ENCODE measurements at regions not wholly inside any gene's neighbourhood (a gene's known extent, or its start where the extent isn't known, plus 50 kb on each side); places are given as distances from the start of the nearest gene placed in this dataset.
"Not testable (repeated sequence)": the region's sequence is repeated elsewhere in the genome, so short reads cannot be mapped to it uniquely, and the experiment has no call there.

DNA sequence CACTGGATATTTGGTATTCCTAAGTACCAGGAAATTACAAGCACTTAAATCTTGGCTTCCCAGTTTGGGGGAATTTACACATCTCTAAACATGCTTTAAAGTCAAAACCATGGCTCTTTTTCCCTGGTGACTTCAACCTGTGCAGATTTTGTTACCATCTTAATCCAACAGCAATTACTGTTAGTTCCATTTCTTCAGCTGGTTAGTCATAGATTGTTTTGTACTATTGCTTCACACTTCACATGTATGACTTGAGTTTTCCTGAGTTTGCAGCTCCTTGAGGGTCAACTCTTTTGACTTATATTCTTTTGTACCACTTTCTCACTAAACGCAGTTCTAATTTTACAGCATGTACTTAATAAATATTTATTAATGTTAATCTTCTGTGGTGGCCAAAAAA, 203.4 kb upstream of the RND3 start:
- DNase-seq, result no peak

DNA sequence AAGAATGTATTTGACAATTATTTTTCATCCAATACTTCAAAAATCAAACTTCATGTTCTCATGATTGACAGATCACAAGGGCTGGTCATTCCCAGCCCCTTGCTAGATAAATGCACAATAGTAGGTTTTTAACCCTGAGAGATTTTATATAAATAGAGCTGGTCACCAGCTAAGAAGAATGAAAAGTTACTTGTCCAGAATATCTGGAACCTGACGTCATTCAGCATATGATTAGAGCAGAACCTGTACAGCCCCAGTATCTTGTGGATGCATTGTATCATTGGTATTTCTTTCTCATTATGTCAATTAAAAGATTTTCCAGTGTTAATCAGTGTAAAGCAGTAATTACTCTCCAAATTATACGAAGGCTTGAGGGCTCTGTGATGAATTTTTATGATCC, 202.8 kb upstream of the RND3 start:
- no peak for DNase-seq

DNA sequence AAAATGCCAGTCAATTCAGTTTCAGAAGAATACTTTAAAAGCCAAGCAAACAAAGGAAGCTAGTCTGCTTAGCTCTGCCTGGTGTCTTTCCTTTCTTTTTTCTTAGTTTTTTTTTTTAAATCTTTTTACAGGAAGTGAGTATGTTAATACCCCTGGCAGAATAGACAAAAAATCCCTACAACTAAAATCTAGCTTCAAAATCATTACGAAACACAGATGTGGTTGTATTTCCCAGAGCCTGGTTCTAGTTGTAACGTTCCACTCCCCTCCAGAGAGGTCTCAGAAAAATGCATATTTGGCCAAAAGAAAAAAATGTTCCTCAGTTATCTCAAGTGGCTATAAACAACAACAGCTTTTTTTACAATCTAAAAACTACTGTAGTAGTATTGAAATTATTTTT, 202.1 kb upstream of the RND3 start:
- no peak for DNase-seq

- no peak for DNase-seq
These were observed 200.5 kb upstream of the RND3 start for GRCh38 chr2:150688016-150688415.

DNA sequence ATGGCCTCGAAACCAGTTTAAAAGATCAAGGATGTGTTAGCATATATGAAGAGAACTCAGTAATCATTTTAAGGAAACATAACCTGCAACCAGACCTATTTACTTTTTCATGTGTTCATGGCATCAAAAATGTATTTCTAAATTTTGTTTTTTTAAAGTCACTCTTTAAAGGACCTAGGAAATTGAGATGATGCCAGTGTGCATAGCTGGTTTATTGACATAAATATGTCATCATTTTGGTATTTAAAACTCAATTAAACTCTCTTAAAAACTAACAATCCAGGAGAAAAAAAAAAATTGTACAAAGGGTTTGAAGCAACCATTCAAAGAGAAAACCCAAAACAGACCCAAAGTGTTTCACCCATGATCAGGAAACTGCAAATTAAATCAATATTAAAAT, 198.9 kb upstream of the RND3 start:
- DNase-seq, result no peak

GRCh38 chr2:150681120-150681804, 193.8 kb upstream of the RND3 start:
- no peak for DNase-seq

DNA sequence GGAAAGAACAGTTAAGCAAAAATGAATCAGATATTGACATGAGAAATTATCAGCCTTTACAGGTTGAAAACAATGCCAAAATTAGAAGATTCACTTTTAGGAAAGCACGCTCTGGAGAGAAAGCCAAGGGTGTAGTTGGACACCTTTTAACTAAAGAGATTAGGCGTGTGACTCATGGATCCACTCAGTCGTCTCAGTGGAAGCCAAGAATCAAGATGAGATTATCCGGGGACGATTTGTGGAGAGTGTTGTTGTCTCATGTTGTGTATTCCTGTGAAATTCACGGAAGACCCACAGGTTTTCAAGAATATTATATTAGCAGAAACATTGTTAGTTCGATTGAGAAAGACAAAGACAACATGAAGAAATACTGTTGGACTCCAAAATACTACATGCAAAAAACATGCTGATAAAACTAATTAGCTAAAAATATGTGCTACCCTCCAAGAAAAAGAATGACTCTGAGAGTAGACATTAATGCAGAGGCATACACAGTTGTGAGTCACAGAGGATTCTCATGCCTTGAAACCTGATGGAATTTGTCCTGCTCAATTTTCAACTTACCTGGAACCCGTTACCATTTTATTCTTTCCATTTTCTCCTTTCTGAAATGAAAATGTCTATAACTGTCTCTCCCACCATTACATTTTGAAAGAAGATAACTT, 192.1 kb upstream of the RND3 start:
- no peak for DNase-seq

DNA sequence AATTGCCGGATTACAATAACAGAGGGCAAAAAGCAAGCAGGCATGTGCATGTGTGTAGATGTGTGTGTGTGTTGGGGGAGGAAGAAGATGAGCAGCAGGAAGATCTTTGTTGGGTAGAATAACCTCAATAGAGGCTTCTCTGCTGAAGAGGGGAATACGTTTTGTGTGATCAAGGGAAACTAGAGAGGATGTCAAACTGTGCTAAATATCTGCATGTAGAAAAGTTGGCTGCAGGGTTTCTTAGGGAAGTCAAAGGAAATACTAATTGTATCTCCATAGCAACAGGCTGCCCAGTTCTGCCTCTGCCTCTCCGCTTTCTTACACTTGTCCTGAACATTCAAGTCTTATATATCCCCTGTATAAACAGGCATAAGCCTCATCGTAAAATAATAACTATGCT, 190.1 kb upstream of the RND3 start:
- peak; percentile 8 for DNase-seq

DNA sequence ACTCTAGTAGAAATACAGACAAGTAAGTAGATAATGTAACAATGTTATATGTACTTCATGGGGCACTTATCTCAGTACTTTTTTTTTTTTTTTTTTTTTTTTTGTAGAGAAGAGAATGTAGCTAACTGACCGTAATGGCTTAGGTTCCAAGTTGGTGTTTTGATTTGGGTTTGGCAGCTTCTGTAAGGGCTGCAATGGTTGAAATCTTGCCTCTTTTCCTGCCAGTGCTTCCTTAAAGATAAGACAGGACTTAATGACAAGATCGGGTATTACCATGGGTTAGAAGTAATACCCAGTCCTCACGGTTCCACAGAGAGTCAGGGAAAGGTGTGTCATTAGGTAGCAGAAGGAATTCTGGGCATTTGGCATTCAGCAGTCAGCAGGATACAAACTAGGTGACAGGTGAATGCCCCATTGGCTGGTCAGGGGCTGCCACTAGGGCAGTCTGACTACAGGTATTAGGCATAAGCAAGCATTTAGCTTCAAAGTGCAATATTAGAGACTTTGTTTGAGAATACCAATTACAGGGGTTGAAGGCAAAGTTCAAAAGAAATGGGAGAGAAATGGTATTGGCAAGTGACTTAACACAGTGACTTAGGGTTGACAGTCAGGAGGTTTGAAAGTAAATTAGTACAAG, 189.4 kb upstream of the RND3 start:
- DNase-seq, result no peak

- DNase-seq, result no peak
These were observed 188.3 kb upstream of the RND3 start for GRCh38 chr2:150675807-150676206.

DNA sequence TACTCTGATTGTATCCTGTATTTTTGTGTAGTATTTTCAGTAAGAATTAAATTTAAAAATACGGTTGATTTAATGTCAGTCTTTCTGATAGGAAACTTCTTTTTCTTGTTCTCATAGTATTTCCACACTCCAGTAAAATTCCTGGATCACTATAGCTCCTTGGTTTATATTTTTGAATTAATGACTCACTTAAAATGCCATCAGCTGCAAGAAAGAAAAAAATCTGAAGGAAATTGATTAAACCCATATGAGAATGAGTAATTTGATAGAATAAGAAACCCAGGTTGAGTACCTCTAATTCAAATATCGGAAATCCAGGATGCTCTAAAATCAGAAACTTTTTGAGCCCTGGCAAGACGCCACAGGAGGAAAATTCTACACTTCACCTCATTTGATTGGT, 186.8 kb upstream of the RND3 start:
- DNase-seq, result no peak

DNA sequence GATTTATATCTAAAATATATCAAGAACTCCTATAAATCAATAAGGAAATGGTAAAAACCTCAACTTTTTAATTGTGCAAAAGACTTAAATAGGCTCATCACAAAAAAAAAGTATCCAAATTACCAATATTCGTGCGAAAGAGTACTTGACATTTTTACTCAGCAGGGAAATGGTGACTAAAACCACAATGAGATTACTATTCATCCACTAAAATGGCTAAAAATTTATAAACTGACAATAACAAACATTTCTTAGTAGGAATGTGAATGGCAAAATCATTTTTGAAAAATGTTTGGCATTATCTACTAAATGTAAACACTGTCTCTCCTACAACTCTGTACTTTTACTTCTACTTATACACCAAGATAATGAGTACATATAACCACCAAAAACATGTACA, 184.8 kb upstream of the RND3 start:
- DNase-seq, result no peak

GRCh38 chr2:150669492-150669891, 182.0 kb upstream of the RND3 start:
- no peak for DNase-seq

DNA sequence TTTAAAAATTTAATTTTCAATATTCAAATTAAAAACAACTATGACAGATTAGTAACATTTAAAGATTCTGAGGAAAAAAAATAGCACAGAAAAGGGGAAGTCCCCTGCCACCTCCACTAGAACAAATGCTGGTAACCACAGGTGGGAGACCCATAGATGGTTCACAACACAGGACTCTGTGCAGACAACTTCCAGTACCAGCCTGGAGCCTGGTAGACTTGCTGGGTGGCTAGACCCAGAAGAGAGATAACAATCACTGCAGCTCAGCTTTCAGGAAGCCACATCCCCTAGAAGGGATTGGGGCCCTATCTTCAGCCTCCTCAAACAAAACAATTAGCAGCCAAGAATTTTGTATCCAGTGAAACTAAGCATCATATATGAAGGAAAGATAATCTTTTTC, 179.6 kb upstream of the RND3 start:
- DNase-seq, result not testable (repeated sequence)

DNA sequence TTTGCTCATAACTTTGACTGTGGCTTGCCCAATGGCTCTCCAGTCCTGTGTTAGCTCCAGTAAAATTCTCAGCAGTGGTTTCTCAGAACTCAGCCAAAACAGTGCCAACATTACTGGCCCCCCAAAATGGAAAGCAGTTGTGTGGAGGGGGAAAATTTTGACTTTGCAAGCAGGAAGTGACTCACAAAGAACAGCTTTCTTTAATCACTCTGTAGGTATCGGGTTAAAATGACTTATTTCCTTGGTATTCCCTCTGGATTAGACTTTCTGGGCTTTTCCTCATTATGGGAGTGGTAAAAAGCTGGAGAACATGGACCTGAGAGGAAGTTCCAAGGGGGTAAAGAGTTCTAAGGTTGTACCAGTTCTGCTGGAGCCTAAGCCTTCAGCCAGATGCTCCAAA, 175.7 kb upstream of the RND3 start:
- no peak for DNase-seq

DNA sequence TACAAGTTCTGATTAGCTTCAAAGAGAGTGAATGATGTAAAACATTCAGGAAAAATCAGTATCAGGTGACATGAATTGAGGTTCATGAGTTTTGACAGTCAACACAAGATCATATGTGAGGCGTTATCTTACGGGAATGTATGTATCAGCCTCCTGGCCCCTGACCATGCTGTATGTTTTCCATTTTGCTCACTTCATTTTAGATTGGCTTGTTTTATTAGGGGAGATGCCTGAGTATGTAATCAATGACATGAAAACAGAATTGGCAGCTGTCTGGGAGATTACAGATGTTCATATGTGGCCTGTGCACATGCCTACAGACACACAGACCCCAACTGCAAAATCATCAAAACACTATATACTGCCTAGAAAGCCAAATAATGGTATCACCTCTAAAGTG, 168.5 kb upstream of the RND3 start:
- no peak for DNase-seq

GRCh38 chr2:150653351-150653750, 165.9 kb upstream of the RND3 start:
- no peak for DNase-seq

DNA sequence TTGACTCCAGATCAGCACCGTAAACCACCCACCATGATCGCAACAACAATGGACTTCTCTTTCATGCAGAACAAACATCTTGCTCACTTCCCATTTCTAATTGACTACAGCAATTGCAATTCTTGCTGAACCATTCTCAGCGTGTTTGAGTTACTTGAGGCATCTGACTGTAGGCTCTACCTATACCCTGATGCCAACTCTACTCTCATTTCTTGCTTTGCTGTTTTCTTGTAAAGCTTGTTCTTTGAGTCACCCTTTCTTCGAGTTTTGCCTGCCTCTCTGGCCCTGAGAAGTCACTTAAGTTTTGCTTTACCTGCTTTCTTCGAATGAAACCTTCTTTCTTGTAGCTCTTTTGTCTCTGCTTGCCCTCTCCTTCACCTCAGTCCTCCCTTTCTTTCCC, 160.5 kb upstream of the RND3 start:
- DNase-seq, result no peak

DNA sequence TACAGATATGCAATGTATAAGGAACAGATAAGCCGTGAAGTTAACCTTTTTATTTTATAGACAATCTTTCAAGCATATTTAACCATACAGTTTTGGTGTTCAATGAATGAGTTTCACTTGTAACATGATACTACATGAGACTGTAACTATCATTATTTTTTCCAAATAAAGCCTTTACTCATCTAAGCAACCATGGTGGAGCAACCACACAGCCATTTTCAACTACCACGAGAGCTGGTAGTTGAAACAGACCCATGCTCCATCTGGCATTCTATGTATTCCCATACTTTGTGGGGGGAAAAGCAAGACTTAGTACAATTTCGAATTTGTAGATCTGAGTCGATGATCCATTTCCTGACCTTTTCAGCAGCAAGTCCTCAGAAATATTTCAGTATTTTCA, 159.3 kb upstream of the RND3 start:
- no peak for DNase-seq

DNA sequence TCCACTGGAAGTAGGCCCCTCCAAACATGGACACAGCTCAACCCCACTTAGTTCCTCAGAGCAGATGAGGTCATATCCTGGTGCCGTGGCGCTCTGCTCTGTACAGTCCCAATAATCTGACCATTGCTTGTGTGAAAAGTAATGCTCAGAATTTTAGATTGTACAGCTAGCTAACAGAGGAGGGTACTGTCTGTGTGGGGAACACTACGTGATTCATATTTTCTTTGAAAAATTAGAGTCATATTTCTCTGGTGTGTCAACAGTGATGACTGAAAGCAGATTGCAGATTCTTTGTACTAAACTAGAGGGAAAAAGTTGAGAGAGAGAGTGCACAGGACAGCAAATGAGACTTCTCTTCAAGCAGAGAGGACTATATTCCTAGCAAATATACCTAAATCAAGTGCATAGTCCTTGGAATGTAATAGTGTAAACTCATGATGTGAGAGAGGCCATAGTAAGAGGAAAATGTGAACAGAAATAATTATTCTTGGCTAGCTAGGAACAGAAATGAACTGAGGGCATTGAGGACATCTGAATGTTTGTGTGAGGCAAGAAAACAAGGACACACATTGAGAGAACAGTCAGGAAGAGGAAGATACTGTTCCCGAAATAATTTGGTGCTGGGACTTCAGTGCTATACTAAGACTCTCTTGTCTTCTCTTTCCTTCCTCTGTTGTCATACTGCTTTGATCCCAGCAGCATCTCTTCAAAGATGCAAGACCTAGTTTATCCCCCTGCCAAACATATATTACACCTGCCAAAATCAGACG, 157.0 kb upstream of the RND3 start:
- no peak for DNase-seq

GRCh38 chr2:150643114-150643725, 155.8 kb upstream of the RND3 start:
- DNase-seq, result no peak

GRCh38 chr2:150640039-150640438, 152.6 kb upstream of the RND3 start:
- DNase-seq, result no peak

DNA sequence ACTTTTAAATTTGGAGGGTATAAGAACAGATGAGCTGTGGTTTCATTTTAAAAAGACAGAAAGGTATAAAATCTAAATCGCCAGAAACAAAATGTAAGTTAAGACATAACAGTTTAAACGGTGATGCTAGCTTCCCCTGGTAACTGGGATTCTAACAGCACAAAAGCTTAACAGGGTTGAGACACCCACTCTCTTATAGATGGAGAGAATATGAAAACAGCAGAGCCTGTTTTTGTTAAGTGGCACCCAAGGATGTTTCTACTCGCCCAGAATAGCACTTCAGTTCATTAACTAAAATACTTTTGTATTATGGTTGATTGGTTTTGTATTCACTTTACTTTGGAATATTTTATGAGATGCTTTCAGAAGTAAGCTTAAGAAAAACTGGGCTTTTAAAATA, 151.9 kb upstream of the RND3 start:
- DNase-seq, result no peak

Data from NCI-H345 (cell line).